Neural cell (in vitro differentiated cells): ENCODE measurements at regions not wholly inside any gene's neighbourhood (a gene's known extent, or its start where the extent isn't known, plus 50 kb on each side); places are given as distances from the start of the nearest gene placed in this dataset.
"Not testable (repeated sequence)": the region's sequence is repeated elsewhere in the genome, so short reads cannot be mapped to it uniquely, and the experiment has no call there.

Experiments used
- EP300 ChIP-seq: fragments of 450-650 bp; conservative IDR thresholded peaks from 2 replicates; pipeline ENCODE4 v1.6.1; 2014; ENCODE audit warnings: antibody characterized with exemption, mild to moderate bottlenecking, moderate library complexity; ENCODE audit not compliant: poor library complexity, severe bottlenecking
- EZH2 ChIP-seq: fragments of 200-600, 300-800 bp; shearing (Covaris generic), sonication (generic); IDR thresholded peaks from 2 replicates; pipeline ENCODE4 v1.6.1; 2014; ENCODE audit warnings: antibody characterized with exemption, low read length, borderline replicate concordance, mild to moderate bottlenecking; ENCODE audit not compliant: insufficient read depth, poor library complexity, severe bottlenecking
- MXI1 ChIP-seq: fragments of 450-650 bp; conservative IDR thresholded peaks from 2 replicates; pipeline ENCODE4 v1.6.1; 2014; ENCODE audit warnings: antibody characterized with exemption, mild to moderate bottlenecking; ENCODE audit not compliant: poor library complexity, severe bottlenecking
- POLR2AphosphoS5 ChIP-seq: IDR thresholded peaks from 2 replicates; pipeline ENCODE4 v1.6.1; 2012
- RAD21 ChIP-seq: fragments of 450-650 bp; conservative IDR thresholded peaks from 2 replicates; pipeline ENCODE4 v1.6.1; 2014; ENCODE audit warnings: antibody characterized with exemption, mild to moderate bottlenecking, moderate library complexity
- TAF1 ChIP-seq: IDR thresholded peaks from 2 replicates; pipeline ENCODE4 v1.6.1; 2012; ENCODE audit warnings: low read depth
- TF ChIP-seq, protein P1 (sequence below): fragments of 450-650 bp; IDR thresholded peaks from 2 replicates; pipeline ENCODE4 v1.5.1; 2014; ENCODE audit warnings: antibody characterized with exemption, mild to moderate bottlenecking, moderate library complexity; ENCODE audit not compliant: poor library complexity, severe bottlenecking
- TF ChIP-seq, protein P2 (sequence below): IDR thresholded peaks from 2 replicates; pipeline ENCODE4 v1.6.1; 2012; ENCODE audit warnings: borderline replicate concordance

DNA sequence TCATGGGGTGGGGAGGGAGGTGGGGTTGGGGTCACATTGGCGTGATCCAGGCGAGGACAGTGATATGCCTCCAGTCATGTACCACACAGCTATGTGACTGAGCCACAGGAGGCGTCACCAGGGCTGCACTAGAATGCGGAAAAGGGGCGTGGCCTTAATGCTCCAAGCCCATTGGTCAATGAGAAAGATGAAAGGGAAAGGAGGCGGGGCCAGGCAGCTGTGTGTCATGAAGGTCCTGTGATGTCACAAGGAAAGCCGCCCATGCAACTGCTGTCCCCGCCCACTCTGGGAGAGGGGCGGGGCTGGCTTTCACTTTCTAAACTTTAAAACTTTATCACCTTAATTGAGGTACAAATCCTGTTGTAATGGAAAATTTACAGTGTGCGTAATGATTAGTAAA is 89.4 kb upstream of the ADCY2 start:
- TF ChIP-seq, protein P1, sequence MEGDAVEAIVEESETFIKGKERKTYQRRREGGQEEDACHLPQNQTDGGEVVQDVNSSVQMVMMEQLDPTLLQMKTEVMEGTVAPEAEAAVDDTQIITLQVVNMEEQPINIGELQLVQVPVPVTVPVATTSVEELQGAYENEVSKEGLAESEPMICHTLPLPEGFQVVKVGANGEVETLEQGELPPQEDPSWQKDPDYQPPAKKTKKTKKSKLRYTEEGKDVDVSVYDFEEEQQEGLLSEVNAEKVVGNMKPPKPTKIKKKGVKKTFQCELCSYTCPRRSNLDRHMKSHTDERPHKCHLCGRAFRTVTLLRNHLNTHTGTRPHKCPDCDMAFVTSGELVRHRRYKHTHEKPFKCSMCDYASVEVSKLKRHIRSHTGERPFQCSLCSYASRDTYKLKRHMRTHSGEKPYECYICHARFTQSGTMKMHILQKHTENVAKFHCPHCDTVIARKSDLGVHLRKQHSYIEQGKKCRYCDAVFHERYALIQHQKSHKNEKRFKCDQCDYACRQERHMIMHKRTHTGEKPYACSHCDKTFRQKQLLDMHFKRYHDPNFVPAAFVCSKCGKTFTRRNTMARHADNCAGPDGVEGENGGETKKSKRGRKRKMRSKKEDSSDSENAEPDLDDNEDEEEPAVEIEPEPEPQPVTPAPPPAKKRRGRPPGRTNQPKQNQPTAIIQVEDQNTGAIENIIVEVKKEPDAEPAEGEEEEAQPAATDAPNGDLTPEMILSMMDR, result not testable (repeated sequence)
- not testable (repeated sequence) for TF ChIP-seq TAF1, EZH2, POLR2AphosphoS5, MXI1, EP300, RAD21
- TF ChIP-seq, protein P2, sequence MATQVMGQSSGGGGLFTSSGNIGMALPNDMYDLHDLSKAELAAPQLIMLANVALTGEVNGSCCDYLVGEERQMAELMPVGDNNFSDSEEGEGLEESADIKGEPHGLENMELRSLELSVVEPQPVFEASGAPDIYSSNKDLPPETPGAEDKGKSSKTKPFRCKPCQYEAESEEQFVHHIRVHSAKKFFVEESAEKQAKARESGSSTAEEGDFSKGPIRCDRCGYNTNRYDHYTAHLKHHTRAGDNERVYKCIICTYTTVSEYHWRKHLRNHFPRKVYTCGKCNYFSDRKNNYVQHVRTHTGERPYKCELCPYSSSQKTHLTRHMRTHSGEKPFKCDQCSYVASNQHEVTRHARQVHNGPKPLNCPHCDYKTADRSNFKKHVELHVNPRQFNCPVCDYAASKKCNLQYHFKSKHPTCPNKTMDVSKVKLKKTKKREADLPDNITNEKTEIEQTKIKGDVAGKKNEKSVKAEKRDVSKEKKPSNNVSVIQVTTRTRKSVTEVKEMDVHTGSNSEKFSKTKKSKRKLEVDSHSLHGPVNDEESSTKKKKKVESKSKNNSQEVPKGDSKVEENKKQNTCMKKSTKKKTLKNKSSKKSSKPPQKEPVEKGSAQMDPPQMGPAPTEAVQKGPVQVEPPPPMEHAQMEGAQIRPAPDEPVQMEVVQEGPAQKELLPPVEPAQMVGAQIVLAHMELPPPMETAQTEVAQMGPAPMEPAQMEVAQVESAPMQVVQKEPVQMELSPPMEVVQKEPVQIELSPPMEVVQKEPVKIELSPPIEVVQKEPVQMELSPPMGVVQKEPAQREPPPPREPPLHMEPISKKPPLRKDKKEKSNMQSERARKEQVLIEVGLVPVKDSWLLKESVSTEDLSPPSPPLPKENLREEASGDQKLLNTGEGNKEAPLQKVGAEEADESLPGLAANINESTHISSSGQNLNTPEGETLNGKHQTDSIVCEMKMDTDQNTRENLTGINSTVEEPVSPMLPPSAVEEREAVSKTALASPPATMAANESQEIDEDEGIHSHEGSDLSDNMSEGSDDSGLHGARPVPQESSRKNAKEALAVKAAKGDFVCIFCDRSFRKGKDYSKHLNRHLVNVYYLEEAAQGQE, result not testable (repeated sequence)
